ENCODE measurements at regions not wholly inside any gene's neighbourhood (a gene's known extent, or its start where the extent isn't known, plus 50 kb on each side); places are given as distances from the start of the nearest gene placed in this dataset.

GRCh38 chr3:132927896-132928295 lies 110.3 kb upstream of the TMEM108 start:
- no peak overlapping the region for H3K4me2 ChIP-seq (ENCODE audit: low read length)
- H3K36me3 ChIP-seq (ENCODE audit: insufficient read depth, low read length), result no peaks in the 10 kb centered on the region
- H2AFZ ChIP-seq (ENCODE audit: low read length), result no peak overlapping the region
- H3K9me2 ChIP-seq (ENCODE audit: low read depth, low read length), result no peaks in the 10 kb centered on the region
- no peaks in the 10 kb centered on the region for H3K4me1 ChIP-seq (ENCODE audit: insufficient read depth, low read length, severe bottlenecking)
- H3F3A ChIP-seq (ENCODE audit: insufficient read depth, low read length), result no peaks in the 10 kb centered on the region
- H3K9me3 ChIP-seq (ENCODE audit: low read length), result no peaks in the 10 kb centered on the region
- no peak overlapping the region for H3K27ac ChIP-seq (ENCODE audit: low read depth, low read length, poor library complexity, severe bottlenecking)
- no peaks in the 10 kb centered on the region for H3K27me3 ChIP-seq (ENCODE audit: insufficient read depth, low read length)
- no peak overlapping the region for H3K9ac ChIP-seq (ENCODE audit: low read length)
- TF ChIP-seq EZH2 (IDR thresholded peaks at IDR 0.05; ENCODE audit: borderline replicate concordance, low read length), result no peak
- no peak for TF ChIP-seq CTCF (IDR thresholded peaks at IDR 0.05; ENCODE audit: low read length)
- H3K4me3 ChIP-seq (ENCODE audit: low read depth, low read length, poor library complexity, severe bottlenecking), result no peak overlapping the region
- H3K79me2 ChIP-seq (ENCODE audit: insufficient read depth, low read length), result no peaks in the 10 kb centered on the region
- H4K20me1 ChIP-seq (ENCODE audit: insufficient read depth, low read length), result no peaks in the 10 kb centered on the region

- Histone ChIP-seq H3K4me3 (ENCODE audit: low read depth, low read length, poor library complexity, severe bottlenecking) (no peak overlapping the region), H3F3A (ENCODE audit: insufficient read depth, low read length) (no peaks in the 10 kb centered on the region), H3K27me3 (ENCODE audit: insufficient read depth, low read length) (no peaks in the 10 kb centered on the region), H3K9me3 (ENCODE audit: low read length) (no peaks in the 10 kb centered on the region), H3K4me1 (ENCODE audit: insufficient read depth, low read length, severe bottlenecking) (no peaks in the 10 kb centered on the region), H3K27ac (ENCODE audit: low read depth, low read length, poor library complexity, severe bottlenecking) (no peak overlapping the region), H3K36me3 (ENCODE audit: insufficient read depth, low read length) (no peaks in the 10 kb centered on the region), H4K20me1 (ENCODE audit: insufficient read depth, low read length) (no peaks in the 10 kb centered on the region), H3K4me2 (ENCODE audit: low read length) (no peak overlapping the region), H3K9me2 (ENCODE audit: low read depth, low read length) (no peaks in the 10 kb centered on the region), H2AFZ (ENCODE audit: low read length) (no peak overlapping the region), H3K9ac (ENCODE audit: low read length) (no peak overlapping the region), H3K79me2 (ENCODE audit: insufficient read depth, low read length) (no peaks in the 10 kb centered on the region)
- no peak for TF ChIP-seq EZH2 (IDR thresholded peaks at IDR 0.05; ENCODE audit: borderline replicate concordance, low read length)
- TF ChIP-seq CTCF (IDR thresholded peaks at IDR 0.05; ENCODE audit: low read length), result no peak
Measured at GRCh38 chr3:132926098-132926497, 112.1 kb upstream of the TMEM108 start.

GRCh38 chr3:132925256-132925930 lies 112.8 kb upstream of the TMEM108 start:
- Histone ChIP-seq H4K20me1 (ENCODE audit: insufficient read depth, low read length) (no peaks in the 10 kb centered on the region), H3K4me1 (ENCODE audit: insufficient read depth, low read length, severe bottlenecking) (no peaks in the 10 kb centered on the region), H3K79me2 (ENCODE audit: insufficient read depth, low read length) (no peaks in the 10 kb centered on the region), H3K36me3 (ENCODE audit: insufficient read depth, low read length) (no peaks in the 10 kb centered on the region), H3K9ac (ENCODE audit: low read length) (no peak overlapping the region), H3K4me3 (ENCODE audit: low read depth, low read length, poor library complexity, severe bottlenecking) (no peak overlapping the region), H3K27ac (ENCODE audit: low read depth, low read length, poor library complexity, severe bottlenecking) (no peak overlapping the region), H2AFZ (ENCODE audit: low read length) (no peak overlapping the region), H3K9me3 (ENCODE audit: low read length) (no peaks in the 10 kb centered on the region), H3K9me2 (ENCODE audit: low read depth, low read length) (no peaks in the 10 kb centered on the region), H3F3A (ENCODE audit: insufficient read depth, low read length) (no peaks in the 10 kb centered on the region), H3K27me3 (ENCODE audit: insufficient read depth, low read length) (no peaks in the 10 kb centered on the region), H3K4me2 (ENCODE audit: low read length) (no peak overlapping the region)
- TF ChIP-seq CTCF (IDR thresholded peaks at IDR 0.05; ENCODE audit: low read length) (no peak), EZH2 (IDR thresholded peaks at IDR 0.05; ENCODE audit: borderline replicate concordance, low read length) (no peak)
